HG03354 (cell line): ENCODE measurements at regions not wholly inside any gene's neighbourhood (a gene's known extent, or its start where the extent isn't known, plus 50 kb on each side); places are given as distances from the start of the nearest gene placed in this dataset.
A peak's percentile ranks its signal among the peaks of the same experiment; 100 is the strongest.

Experiments
- ATAC-seq: cut with Tn5 transposase; IDR thresholded peaks from one replicate; pipeline ENCODE4 v1.9.1; 2021; ENCODE audit warnings: mild to moderate bottlenecking; ENCODE audit not compliant: unreplicated experiment, poor library complexity, severe bottlenecking

DNA sequence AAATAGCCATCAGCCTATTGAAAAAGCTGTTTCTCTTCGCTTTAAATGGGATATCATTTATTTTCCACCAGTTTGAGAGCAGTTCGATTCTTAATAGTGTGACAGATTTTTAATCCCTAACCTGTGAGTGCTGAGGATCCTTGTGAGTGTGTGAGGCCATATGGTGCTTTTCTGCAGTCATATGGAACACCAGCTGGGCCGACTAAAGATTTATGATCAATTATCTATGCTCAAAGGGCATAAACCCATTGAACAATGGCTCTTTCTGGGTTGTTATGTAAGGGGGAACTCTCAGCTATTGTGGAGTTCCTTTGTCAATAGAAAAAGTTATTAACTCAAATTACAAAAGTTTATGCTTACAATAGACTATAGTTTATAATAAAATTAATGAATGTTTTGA lies 1003.6 kb downstream of the FAT4 start:
- no peak for ATAC-seq

- no peak for ATAC-seq
These were observed 1014.2 kb downstream of the FAT4 start for GRCh38 chr4:126328914-126329313.

- ATAC-seq, result no peak
These were observed 1023.8 kb downstream of the FAT4 start for GRCh38 chr4:126338548-126338947.

DNA sequence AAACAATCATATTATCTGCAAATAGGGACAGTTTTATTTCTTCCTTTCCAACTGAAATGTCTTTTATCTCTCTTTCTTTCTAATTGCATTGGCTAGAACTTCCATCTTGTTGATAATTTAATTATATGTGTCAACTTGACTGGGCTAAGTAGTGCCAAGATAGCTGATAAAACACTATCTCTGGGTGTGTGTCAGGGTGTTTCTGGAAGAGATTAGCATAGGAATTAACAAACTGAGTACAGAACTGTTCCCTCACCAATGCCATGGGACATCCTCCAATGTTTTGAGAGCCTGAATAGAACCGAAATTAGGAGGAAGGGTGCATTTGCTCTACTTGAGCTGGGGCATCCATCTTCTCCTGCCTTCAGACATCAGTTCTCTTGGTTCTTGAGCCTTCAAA lies 1027.2 kb downstream of the FAT4 start:
- ATAC-seq, result no peak

DNA sequence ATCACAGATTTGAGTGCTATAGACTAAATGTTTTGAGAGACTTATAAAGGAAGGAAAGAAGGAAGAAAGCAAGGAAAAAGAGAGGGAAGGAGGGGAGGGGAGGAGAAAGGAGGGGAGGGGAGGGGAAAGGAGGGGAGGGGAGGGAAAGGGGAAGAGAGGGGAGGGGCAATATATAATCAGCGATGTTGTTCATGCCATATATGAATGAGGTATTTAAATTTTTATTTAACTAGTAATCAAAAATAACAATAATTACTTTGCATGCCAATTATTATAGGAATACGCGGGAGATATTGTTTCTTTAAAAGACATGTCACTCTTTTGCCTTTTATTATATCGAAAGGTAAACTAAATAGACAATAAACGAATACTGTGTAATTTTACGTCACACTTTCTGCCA lies 1029.7 kb downstream of the FAT4 start:
- ATAC-seq, result no peak

DNA sequence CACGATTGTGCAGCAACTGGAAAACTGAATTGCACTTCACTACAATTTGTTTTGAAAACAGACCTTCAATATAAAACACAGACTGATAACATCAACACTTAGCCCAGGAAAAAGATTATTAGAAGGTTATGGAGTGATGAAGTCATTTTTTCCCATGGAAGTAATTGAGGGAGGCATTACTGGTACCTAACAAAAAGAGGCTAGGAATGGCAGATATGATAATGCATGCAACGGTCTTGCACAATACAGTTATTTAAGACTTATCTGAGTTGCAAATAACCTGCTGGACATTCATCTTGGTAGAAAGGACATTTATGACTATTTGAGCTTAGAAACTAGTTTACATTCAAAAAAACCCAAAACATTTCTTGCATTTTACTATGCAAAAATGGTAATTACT lies 1031.9 kb downstream of the FAT4 start:
- ATAC-seq, result no peak

DNA sequence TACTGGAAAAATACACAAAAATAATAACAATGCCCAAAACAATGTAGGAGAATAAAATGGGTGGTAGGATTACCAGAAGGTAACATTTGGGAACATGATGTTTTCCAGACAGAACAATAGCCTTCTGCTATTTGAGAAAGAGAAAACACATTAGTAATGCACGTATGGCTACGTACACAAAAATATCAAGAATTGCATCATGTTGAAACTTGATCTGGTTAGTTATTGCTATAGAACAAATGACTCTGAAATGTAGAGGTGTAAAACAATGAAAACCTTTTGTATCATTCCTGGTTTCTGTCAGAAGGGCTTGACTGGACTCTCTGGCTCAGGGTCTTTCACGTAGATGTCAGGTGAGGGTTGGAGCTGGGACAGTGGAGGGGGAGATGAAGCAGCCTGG lies 1040.0 kb downstream of the FAT4 start:
- ATAC-seq, result no peak

GRCh38 chr4:126358041-126358440 lies 1043.3 kb downstream of the FAT4 start:
- ATAC-seq, result no peak

DNA sequence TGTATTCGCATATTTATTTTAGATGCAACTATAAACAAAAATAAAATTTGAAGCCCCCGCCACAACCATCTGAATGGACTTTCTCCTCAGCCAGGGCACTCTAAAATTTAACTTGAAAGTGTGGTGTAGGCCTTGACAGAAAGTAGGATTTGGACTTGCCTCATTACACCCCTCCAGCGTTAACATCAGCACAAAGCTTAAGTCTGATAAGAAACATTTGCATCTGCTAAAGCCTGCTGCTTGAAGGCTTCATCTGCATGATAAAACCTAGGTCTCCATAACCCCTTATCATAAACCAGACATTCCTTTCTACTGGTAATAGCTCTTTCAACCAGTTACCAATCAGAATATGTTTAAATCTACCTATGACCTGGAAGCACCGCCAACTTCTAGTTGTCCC lies 1046.5 kb downstream of the FAT4 start:
- ATAC-seq, result no peak

DNA sequence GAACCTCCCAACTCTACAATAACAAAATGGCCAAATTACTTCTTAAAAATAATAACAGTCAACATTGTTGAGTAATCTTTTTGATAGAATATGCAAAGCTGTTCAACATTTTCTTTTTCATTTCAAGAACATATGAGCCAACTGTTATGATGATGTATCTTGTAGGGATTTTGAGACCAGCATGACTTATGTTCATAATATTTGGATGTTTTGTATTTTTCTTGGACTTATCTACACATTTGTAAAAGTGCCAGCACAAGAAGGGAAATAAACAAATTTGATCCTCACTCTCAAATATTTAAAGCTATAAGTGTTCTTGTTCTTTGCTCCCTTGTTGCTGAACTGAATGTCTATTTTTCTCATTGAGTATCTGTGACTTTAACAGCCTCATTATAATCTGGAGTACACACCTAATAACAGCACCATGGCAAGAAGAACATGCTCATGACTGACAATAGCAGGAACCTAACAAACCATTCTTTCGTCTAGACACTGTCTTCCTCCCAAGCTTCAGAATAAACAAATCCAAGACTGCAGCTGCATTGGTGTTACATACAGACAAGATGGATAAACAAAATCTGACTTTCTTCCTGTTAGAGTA lies 1049.7 kb downstream of the FAT4 start:
- no peak for ATAC-seq

GRCh38 chr4:126369076-126369475 lies 1054.3 kb downstream of the FAT4 start:
- no peak for ATAC-seq

- no peak for ATAC-seq
These were observed 1057.9 kb downstream of the FAT4 start for GRCh38 chr4:126372634-126373033.

DNA sequence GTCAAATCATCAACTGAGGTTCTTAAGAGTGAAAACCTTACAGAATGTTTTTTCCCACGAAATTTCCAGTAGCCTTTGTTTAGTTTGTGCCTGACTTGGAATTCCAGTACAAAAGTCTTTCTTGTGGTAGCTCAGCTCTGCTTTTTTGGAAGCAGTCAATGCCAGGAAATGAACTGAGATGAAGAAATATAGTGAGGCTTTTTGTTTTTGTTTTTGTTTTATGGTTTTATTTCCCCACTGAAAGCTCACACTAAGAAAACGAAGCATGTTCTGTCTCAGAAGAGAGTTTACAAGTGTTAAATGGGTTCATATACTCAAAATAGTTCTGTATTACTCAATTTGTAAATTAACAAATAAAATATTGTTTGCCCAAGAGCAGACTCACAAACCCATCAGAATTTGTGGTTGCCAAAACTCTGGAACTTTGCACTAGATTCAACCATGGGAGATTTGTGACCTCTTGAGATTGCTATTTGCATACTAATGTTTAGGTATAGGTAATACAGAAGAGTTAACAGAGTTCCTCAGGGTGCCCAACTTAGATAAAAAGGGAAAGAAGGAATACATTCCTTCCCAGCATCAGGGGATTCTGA lies 1060.8 kb downstream of the FAT4 start:
- ATAC-seq, result no peak

- no peak for ATAC-seq
These were observed 1071.2 kb downstream of the FAT4 start for GRCh38 chr4:126385954-126386353.

DNA sequence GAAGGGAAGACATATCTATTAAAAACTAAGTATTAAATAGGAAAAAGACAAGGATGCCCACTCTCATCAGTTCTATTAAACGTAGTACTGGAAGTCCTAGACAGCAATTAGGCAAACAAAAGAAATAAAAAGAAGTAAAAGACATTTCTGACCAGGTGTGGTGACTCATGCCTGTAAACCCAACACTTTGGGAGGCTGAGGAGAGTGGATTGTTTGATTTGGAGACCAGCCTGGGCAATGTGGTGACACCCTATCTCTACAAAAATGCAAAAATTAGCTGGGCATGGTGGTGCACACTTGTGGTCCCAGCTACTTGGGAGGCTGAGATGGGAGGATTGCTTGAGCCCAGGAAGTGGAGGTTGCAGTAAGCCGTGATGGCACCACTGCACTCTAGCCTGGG lies 1071.8 kb downstream of the FAT4 start:
- no peak for ATAC-seq

GRCh38 chr4:126395664-126396063 lies 1080.9 kb downstream of the FAT4 start:
- no peak for ATAC-seq

DNA sequence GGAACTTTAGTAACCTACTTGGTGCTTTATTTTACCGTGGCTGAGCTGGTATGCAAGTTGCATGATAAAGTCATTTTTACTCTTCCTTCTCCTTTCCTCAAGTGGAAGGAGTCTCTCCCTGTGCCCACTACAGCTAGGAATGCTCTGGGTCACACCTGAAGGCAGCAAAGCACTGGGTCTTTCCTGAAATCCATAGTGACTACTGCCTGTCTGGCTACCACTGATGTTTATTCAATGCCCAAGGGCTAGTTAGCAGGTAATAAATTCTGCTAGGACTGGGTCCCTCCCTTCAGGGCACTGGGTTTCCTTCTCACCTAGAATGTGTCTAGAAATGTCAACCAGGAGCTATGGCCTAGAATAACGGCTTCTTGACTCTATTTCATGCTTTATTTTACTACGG lies 1081.4 kb downstream of the FAT4 start:
- no peak for ATAC-seq

- no peak for ATAC-seq
These were observed 1081.9 kb downstream of the FAT4 start for GRCh38 chr4:126396703-126397102.

DNA sequence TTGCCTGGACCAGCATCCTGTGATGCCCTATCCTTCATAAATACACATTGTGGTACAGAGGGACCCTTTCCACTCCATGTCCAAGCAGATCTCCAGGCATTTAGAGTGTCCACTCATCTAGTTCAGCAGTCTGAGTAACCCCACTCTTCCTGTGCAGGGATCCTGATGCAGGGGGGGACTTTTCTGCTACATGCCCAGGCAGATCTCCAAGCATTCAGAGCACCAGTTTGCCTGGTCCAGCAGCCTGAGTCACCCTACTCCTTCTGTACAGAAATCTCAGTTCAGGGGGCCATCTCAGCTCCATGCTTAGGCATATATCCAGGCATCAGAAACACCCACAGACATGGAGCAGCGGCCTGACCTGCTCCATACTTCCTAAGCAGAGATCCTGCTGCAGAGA lies 1089.8 kb downstream of the FAT4 start:
- no peak for ATAC-seq

GRCh38 chr4:126405369-126405982 lies 1090.7 kb downstream of the FAT4 start:
- ATAC-seq, result peak; percentile 72

DNA sequence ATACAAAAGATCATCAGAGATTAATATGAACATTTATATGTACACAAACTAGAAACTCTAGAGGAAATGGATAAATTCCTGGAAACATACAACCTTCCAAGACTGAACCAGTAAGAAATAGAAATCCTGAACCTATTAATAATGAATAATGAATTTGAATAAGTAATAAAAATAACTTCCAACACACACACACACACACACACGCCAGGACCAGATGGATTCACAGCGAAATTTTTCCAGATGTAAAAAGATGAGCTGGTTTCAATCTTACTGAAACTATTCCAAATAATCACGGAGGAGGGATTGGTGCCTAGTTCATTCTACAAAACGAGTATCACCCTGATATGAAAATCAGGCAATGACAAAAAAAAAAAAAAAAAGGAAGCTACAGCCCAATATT lies 1095.0 kb downstream of the FAT4 start:
- no peak for ATAC-seq

GRCh38 chr4:126411047-126411446 lies 1096.3 kb downstream of the FAT4 start:
- no peak for ATAC-seq
